Testis (tissue), 2 donors: ENCODE measurements at regions not wholly inside any gene's neighbourhood (a gene's known extent, or its start where the extent isn't known, plus 50 kb on each side); places are given as distances from the start of the nearest gene placed in this dataset.

Experiments used
- POLR2A ChIP-seq: fragments of 450-650 bp; IDR thresholded peaks from one replicate; pipeline ENCODE4 v1.6.1; 2017; ENCODE audit warnings: antibody characterized with exemption, mild to moderate bottlenecking, moderate library complexity
- TF ChIP-seq, protein P1 (sequence below), 3 experiments: fragments of 450-650 bp in 2 of 3; fragments of 200-600 bp in 1 of 3; sonication (generic) in 1 of 3; IDR thresholded peaks; one replicate each; pipeline ENCODE4 v1.5.1; 2016 to 2019; ENCODE audit warnings: antibody characterized with exemption in 3 of 3, mild to moderate bottlenecking in 2 of 3, moderate library complexity in 1 of 3

DNA sequence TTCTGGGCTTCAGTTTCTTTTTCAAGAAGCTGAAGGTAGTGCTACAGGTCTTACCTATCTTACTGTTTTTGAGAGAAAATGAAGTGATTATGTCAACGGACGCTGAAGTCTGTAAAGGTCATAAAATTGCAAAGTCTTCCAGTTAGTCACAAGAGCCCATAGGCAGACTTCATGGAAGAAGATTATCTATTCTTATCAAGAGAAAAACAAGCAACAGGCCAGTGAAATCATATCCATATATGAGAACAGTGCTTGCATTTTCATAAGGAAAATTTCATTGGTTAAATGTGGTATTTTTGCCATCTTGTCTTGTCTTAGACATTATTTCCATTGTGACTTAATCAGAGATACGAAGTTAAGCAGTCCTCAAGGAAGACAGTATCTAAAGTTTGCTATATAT is 412.7 kb upstream of the SEL1L start:
- no peak for TF ChIP-seq POLR2A
- TF ChIP-seq, protein P1, sequence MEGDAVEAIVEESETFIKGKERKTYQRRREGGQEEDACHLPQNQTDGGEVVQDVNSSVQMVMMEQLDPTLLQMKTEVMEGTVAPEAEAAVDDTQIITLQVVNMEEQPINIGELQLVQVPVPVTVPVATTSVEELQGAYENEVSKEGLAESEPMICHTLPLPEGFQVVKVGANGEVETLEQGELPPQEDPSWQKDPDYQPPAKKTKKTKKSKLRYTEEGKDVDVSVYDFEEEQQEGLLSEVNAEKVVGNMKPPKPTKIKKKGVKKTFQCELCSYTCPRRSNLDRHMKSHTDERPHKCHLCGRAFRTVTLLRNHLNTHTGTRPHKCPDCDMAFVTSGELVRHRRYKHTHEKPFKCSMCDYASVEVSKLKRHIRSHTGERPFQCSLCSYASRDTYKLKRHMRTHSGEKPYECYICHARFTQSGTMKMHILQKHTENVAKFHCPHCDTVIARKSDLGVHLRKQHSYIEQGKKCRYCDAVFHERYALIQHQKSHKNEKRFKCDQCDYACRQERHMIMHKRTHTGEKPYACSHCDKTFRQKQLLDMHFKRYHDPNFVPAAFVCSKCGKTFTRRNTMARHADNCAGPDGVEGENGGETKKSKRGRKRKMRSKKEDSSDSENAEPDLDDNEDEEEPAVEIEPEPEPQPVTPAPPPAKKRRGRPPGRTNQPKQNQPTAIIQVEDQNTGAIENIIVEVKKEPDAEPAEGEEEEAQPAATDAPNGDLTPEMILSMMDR (IDR thresholded peaks at IDR 0.05) = no peak
